Fibroblast of skin of left quadriceps (primary cell): ENCODE measurements at regions not wholly inside any gene's neighbourhood (a gene's known extent, or its start where the extent isn't known, plus 50 kb on each side); places are given as distances from the start of the nearest gene placed in this dataset.

Source experiments
- DNase-seq, 2 experiments: peaks; one replicate each; pipeline ENCODE4 v3.0.0-alpha.2; 2013; ENCODE audit warnings: low read depth in 2 of 2

DNA sequence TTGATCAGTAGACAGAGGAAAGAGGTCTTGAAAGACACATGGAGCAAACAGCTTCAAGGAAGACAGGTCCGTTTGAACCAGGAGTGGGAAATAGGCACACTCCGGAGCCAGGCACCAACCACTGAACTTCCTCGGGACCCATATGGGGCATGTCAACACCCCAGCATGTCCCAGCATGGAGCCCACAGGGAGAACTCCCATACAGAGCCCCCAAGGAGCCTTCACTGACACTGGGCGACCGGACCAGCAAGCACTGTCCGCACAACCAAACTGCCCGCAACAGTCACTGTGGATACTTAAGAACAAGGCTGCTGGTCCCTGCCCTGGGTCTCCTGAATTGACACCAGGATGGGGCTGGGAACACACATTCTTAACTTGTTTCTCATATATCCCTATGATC is 286.2 kb upstream of the SALL3 start:
- no peak for DNase-seq

DNA sequence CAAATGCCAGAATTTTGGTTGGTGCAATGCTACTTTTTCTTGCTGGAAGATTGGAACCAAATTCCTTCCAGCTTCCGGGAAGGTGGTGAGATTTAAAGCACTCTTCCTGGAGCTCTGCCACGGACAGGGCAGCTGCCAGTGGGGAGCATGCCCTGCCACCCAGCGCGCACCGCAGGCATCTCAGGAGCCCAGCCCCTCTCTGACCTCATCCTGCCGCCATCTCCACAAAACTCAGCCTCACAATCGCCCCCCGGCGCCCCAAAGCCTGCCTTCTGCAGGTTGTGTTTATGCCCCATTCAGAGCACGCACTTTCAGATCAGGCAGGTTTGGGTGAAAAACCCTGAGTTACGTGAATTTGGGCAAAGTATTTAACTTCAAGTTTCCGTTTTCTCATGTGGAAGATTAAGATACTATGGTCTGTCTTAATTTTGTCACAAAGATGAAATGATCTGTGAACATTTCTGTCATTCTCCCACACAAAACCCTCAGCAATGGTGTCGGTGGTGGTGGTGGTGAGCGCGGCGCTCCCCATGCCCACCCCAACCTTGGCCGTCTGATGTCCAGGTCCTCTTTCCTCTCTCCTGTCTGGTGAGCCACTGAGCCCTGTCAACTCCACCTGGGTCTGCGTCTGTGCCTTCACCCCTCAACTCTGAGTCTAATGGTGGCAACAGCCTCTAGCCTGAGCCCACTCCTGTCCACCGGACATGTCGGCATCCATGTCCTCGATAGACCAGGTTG is 282.8 kb upstream of the SALL3 start:
- DNase-seq: no peak

DNA sequence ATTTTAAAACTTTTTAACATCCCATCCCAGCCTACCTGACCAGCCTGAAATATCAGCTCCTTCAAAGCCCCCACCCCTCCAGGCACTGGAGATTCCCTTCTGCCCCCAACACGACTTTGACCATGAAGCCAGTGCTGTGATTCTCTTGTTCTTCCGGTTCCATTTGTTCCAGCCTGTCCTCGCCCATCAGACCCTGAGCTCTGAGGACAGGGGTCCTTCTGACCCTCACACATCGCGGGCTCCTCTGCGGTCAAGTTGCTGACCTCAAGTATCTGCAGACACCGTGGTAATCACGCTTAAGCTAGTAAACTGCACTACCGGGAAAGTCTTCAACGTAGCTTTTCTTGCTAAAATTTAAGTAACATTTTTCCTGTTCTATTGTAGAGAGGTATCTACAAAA is 282.2 kb upstream of the SALL3 start:
- DNase-seq: no peak

DNA sequence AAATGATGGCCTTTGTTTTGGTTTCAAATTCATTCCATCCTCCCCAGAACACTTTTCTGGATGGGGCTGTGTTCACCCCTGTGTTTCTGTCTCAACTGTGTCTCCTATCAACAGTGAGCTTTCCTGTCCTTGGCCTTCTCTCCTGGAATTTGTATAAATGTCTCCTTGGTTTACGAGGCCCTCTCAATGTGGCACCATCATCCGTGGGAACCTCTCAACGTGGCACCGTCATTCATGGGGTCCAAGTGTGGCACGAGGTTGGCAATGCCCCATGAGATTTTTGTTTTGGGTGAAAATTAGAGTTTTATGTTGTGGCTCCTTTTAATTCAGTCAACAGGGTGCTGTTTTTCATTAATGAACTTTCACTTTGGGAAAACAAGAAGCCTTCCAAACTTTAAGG is 280.7 kb upstream of the SALL3 start:
- DNase-seq: no peak

DNA sequence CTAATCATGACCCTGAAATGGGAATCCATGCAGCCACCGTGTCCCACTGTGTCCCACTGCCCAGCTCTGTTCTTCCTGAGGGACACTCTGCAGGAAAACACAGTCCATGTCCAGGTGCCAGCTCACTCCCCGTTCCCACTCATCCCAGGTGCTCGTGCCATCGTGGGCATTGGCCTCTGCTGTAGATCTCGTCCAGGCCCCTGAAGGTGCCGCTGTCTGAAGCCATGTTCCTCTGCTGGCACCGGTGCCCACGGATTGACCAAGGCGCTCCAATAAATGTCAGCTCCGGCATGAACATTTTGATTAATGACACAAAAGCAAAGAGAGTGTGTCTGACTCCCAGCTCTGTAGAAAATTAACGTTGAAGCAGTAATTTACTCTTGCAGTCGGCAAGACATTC is 280.1 kb upstream of the SALL3 start:
- no peak for DNase-seq

DNA sequence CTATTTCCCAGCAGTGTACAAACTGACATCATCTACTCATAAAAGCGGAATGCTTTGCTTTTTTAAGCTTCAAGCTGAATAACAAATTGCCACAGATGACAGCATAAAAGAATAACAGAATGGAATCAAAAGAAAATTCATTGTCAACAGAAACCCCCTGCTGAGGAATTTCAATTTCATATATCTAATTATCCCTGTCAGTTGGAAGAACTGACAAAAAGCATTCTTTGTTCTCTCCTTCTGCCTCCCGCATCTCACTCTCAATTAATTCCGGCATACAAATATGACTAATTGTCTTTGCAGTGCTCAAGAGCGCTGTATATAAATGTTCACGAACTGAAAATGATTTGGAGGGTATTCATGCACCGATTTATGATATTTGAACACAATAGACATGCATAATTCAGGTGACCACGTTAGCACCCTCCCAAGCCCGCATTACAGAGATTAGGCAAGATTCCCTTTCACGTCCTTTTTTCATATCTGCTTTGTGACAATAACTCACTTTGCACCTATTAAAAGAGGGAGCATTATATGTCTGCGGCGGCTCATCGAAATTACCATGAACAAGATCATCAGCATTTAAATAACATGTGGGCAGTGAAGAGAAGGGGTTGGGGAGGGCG is 277.7 kb upstream of the SALL3 start:
- DNase-seq: no peak

DNA sequence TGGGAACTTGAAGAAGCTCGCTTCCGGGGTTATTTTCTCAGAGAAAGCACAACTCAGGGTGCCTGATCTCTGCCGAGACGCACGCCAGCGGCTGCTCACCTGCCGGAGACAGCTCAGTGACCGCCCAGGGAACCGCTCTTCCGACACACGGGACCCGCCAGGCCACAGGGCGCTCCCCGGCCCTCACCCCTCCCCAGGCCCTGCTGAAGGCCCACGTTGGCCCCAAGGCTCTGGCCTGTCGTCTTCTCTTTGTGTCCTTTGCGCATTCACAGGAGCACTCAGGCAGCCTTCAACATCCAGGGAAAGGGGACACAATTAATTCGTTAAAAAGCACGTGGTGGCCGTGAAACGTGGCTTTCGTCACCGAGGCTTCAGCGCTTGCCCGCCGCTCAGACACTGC is 276.3 kb upstream of the SALL3 start:
- no peak for DNase-seq

DNA sequence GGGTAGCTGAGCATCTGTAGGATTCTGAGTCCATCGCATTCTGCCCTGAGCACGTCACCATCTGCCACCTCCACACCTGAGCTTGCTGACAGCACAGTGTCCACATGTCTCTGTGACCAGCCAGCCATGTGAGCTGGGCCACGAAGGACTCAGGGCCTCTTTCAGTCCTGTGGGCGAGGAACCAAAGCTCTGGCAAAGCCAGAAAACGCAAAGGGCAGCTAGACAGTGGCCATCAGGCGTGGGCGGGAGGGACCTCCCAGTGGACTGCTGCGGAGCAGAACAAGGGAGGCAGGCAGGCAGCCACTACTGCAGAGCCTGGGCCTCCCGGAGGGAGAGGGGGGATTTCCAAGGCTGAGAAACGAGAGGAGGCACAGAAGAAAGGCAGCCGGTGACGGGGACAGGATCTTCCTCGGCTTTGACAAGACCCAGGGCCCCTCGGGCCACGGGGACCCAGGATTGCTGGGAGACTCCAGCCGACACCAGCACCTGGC is 274.6 kb upstream of the SALL3 start:
- no peak for DNase-seq

DNA sequence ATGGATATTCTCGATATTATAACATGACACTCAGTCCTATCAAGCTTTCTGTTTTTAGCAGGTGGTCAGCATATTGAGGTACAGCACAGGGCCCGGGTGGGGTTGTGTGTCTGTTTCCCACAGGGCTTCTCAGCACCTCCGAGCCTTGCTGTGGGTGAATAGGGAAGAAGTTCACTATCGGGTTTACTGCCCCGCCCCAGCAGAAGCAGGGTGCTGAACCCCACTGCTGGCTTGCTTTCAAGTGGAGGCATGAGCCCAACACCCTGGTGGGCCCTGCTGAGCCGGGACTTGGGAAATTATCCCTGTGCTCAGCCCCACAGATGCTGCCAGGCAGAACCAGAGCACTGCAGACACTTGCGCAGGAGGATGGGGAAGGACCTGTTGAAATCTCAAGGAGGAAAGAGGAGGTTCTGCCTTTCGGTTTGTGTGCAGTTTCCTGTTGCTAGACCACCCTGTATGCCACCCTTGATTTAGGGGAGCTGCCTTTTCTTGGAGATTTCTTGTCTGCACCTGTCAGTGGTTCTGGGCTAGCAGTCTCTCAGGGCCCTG is 270.3 kb upstream of the SALL3 start:
- no peak for DNase-seq

DNA sequence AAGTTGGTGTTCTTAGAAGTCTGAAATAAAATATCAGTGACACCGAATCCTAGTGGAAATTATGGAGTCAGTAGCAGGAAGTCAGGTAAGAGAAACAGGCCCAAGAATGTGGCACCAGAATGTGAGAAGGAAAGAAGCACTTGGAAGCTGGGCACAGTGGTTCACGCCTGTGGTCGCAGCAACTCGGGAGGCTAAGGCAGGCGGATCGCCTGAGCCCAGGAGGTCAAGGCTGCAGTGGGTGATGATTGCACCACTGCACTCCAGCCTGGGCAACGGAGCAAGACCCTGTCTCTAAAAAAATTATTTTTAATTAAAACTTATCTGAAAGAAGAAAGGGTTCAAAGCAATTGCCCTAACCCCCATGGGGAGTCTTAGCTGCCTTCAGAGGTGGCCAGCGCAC is 268.3 kb upstream of the SALL3 start:
- no peak for DNase-seq

DNA sequence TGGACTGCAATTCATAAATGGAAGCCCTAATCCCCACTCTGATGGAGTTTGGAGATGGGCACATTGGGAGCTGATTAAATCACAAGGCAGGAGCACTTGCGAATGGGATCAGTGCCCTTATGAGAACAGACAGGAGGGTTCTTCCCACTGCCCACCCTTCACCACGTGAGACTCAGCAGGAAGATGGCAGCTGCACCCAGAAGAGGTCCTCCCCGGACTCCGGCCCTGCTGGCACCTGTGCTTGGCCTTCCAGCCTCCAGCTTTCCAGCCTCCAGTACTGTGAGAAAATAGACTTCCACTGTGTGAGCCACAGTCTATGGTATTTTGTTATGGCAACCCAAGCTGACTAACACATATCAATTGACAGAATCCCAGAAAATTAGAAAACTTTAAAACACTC is 267.6 kb upstream of the SALL3 start:
- DNase-seq: no peak

DNA sequence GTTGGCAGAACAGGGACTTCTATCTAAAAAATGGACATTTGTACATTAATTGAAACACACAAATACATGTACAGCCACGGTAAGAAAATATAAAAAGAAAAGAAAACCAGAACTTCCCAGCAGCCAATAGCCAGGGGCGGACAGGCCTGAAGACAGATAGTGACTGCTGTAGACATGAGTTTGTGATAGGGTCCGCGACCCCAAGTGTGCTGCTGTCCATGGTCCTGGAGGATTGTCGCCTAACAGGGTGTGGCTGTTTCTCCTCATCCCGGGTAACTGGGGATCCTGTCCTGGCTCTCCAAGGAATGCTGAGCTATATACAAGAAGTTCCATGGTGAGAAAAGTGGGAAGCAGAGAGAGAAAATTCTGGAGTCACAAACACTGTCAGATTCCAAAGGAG is 266.5 kb upstream of the SALL3 start:
- no peak for DNase-seq

DNA sequence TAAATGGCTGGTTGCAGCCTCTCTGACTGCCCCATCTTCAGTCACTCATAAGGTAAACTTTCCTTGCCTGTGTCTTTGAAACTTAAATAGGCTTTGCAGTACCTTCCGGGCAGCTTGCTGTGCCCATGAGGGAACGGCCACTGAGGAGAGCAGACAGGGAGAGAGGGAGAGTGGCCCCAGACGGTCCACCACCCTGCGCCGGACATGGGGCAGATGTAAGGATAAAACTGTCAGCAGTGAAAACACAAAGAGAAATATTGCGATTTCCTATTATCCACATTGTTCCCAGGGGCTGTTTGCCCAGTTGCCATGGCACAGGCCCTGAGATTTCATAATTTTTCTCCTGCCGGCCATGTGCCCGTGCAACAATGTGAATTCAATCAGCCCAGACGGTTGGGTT is 265.9 kb upstream of the SALL3 start:
- DNase-seq: no peak

DNA sequence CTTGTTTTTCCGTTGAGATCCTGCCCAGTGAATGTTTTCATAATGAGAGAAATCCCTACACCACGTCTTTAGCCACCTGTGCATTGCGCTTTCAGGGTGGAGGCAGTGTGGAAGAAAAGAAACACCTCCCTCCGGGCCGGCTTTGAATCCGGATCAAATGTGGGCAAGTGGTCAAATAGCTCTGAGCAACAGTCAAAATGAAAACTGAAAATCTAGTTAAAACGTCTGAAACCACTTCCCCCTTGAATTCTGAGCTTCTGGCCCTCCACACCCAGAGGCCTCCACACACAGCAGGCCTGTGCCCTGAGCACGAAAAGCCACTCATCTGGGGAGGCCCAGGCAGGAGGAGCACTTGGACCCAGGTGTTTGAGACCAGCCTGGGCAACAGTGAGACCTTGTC is 263.6 kb upstream of the SALL3 start:
- no peak for DNase-seq

DNA sequence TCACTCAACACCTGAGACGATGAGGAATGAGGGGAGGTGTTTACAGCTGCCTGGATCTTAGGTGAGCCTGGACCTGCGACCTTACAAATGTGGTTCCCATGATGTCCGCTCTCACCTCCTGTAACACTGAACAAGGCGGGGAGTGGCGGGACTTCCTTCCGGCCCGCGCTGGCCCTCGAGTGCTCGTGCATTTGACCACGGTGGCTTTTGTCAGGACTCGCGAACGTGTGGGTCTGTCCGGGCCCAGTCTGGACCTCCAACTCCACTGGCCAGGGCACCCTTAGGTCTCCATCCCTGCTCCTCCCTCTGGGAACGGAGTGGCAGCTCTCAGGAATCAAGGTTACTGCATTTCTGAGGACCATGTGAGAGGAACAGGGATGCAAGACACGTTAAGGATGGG is 263.0 kb upstream of the SALL3 start:
- no peak for DNase-seq

DNA sequence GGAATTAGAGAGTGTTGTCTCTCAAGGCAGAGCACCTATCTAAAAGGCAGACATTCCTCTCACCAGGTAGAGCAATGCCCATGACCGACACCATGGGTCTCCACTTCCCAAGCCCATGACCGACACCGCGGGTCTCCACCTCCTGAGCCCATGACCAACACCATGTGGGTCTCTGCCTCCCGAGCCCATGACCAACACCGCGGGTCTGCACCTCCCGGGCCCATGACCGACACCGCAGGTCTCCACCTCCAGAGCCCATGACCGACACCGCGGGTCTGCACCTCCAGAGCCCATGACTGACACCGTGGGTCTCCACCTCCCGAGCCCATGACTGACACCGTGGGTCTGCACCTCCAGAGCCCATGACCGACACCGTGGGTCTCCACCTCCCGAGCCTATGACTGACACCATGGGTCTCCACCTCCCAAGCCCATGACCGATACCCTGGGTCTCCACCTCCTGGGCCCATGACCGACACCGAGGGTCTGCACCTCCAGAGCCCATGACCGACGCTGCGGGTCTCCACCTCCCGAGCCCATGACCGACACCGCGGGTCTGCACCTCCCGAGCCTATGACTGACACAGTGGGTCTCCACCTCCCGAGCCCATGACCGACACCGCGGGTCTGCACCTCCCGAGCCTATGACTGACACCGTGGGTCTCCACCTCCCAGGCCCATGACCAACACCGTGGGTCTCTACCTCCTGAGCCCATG is 262.4 kb upstream of the SALL3 start:
- no peak for DNase-seq

DNA sequence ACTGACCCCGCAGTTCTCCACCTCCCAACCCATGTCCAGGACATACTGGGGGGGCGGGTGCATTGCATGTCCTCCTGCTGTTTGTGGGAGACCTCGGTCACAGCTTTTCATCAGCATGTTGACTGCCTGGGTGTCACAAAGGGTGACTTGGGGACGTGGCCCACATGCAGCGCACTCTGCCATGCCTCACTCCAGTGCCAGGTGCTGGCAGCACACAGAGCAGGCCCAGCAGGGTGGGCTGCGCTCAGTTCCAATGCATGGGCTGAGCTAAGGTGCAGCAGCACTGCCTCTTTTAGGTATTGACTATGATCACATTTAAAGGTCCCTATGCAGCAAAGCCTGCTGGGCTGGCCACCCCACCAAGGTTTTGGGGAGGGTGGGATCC is 261.9 kb upstream of the SALL3 start:
- no peak for DNase-seq

DNA sequence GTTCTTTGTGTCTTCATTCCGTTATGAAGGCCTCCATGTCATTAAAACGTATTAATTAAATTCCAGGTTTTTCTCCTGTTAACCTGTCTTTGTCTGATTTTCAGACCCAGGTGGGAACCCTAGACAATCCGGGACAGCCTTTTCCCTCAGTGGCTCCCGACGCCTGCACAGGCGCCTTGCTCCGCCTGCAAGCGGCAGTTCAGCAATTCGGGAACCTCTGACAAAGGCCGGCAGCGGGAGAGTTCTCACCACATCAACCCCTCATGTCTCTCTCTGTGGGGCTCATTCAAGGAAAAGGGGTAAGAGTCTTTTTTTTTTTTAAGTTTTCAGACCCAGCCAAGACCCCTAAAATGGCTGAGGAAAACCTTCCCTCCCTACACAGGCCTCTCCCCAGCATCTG is 259.8 kb upstream of the SALL3 start:
- no peak for DNase-seq

DNA sequence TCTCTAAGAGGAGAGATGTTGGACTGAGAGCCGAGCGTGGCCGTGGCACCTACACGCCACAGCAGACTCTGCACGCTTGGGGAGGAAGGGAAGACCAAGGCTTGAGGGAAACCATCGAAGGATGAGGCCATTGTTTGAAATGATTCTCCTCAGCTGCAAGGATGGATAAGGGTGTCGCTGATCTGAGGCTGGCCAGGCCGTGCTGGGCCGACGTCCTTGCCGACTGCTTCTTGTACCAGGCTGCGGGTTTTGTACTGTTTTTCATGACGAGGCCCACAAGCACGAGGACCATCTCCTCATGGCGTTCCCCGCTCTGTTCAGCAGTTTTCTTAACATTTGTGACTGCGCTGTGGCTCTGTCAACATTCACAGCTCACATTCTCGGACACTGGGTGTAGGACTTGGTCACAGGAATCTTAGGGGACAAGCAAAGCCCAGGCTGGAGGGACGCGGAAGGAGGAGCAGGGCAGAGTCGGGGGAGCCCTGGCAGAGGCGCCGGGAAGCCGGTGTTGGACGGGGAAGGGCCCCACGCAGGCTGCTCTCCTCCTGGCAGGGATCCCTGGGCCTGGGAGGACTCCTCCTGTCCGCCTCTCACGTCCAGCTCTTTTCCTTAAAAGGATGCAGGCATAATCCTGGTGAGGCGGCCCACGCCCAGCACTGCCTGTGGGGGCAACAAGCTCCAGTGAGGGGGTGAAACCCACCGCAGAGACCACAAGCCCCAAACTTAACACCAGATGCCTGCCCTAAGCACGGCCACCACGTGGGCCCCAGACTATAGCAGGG is 259.0 kb upstream of the SALL3 start:
- no peak for DNase-seq

DNA sequence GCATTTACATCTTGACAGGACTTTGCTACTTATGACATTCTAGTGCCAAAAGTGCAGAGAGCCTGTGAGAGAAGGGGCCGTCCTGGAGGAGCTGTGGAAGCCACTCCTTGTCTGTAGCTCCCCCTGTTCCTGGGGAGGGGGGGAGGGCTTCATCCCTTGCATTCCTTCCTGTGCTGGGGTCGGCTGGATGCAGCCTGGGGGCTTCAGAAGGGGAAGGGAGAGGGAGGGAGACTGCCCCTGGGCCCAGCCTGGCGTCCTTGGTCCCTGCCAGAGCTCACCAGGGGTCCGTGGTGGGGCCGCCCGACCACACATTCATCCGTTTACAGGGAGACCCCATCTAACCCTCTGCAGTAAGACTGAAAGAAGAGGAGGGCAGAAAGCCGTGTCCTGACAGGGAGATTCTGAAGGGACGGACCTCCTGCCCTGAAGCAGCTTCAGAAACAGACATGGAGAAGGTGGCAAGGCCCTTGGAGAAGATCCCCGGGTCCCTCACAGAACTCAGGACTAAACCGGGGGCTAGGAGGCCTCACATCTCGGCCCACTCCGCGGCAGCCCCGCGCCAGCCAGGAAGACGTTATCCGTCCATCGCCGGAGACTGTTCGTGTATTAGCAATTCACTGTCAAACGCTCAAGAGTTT is 258.3 kb upstream of the SALL3 start:
- DNase-seq: no peak

DNA sequence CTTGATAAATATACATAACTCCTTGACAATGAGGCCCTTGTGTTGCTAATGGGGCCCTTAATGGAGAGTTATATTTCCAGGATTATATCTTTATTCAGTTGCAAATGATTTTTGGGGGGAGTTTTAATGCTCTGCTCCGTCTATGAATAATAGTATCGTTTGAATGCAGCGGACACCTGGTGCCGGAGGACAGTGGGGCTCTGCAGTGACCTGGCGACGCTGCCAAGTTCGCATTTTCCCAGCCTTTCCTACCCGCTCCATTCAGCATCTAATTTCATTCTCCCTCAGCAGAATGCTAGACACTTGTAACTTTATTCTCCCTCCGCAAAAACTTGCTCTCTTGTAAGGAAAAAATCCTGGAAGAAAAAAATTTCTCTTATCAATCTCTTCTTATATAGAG is 257.6 kb upstream of the SALL3 start:
- no peak for DNase-seq

DNA sequence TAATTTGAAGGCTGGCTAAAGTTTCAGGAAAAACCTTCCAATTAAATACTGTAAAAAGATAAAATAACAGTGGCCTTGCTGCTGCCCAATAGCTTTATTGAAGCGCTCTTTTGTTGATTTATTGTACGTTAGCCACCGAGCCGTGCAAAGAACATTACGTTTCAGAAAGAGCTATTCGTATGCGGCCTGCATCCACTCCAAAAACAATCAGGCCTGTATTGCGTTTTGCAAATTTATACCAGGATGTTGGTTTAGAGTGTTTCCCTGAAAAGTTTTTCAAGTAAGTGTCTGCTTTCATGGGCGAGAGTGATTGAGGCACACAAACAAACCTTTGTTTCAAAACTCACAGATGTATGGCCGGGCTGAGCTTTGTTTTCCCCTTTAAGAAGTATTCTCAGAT is 257.2 kb upstream of the SALL3 start:
- DNase-seq: no peak
